HEK293T (cell line): ENCODE measurements at regions not wholly inside any gene's neighbourhood (a gene's known extent, or its start where the extent isn't known, plus 50 kb on each side); places are given as distances from the start of the nearest gene placed in this dataset.
"Not testable (repeated sequence)": the region's sequence is repeated elsewhere in the genome, so short reads cannot be mapped to it uniquely, and the experiment has no call there.

ENCODE experiments used
- BHLHE40 ChIP-seq: fragments of 450-650 bp; IDR thresholded peaks from 2 replicates; pipeline ENCODE4 v1.6.1; 2016; ENCODE audit warnings: mild to moderate bottlenecking, moderate library complexity, borderline replicate concordance
- CTBP1 ChIP-seq: fragments of 450-650 bp; IDR thresholded peaks from 2 replicates; pipeline ENCODE4 v1.6.1; 2016; ENCODE audit warnings: borderline replicate concordance
- ELF4 ChIP-seq: fragments of 450-650 bp; IDR thresholded peaks from 2 replicates; pipeline ENCODE4 v1.6.1; 2017; ENCODE audit warnings: antibody characterized with exemption
- FOXA1 ChIP-seq: fragments of 450-650 bp; IDR thresholded peaks from 2 replicates; pipeline ENCODE4 v1.6.1; 2016; ENCODE audit warnings: mild to moderate bottlenecking
- FOXM1 ChIP-seq: fragments of 450-650 bp; IDR thresholded peaks from 2 replicates; pipeline ENCODE4 v1.6.1; 2017; ENCODE audit warnings: mild to moderate bottlenecking, borderline replicate concordance
- HDGF ChIP-seq: fragments of 450-650 bp; IDR thresholded peaks from 2 replicates; pipeline ENCODE4 v1.6.1; 2017; ENCODE audit warnings: antibody characterized with exemption, borderline replicate concordance
- L3MBTL2 ChIP-seq: fragments of 450-650 bp; conservative IDR thresholded peaks from 2 replicates; pipeline ENCODE4 v1.6.1; 2016; ENCODE audit warnings: mild to moderate bottlenecking
- PKNOX1 ChIP-seq: fragments of 450-650 bp; IDR thresholded peaks from 2 replicates; pipeline ENCODE4 v1.6.1; 2016
- SP1 ChIP-seq: fragments of 450-650 bp; IDR thresholded peaks from 2 replicates; pipeline ENCODE4 v1.6.1; 2017
- ZNF384 ChIP-seq: fragments of 450-650 bp; IDR thresholded peaks from 2 replicates; pipeline ENCODE4 v1.6.1; 2016

- TF ChIP-seq PKNOX1, SP1, ZNF384, HDGF, ELF4, L3MBTL2, BHLHE40, CTBP1, FOXM1, FOXA1: not testable (repeated sequence)
Measured at GRCh38 chr18:29360659-29361058, 1183.7 kb upstream of the CDH2 start.
